HG03571 (cell line): ENCODE measurements at regions not wholly inside any gene's neighbourhood (a gene's known extent, or its start where the extent isn't known, plus 50 kb on each side); places are given as distances from the start of the nearest gene placed in this dataset.

Source experiments
- ATAC-seq: cut with Tn5 transposase; IDR thresholded peaks from one replicate; pipeline ENCODE4 v1.9.1; 2021; ENCODE audit not compliant: unreplicated experiment

GRCh38 chr7:115478426-115478825 lies 552.1 kb downstream of the TFEC start:
- no peak for ATAC-seq

GRCh38 chr7:115477193-115477651 lies 553.3 kb downstream of the TFEC start:
- no peak for ATAC-seq

DNA sequence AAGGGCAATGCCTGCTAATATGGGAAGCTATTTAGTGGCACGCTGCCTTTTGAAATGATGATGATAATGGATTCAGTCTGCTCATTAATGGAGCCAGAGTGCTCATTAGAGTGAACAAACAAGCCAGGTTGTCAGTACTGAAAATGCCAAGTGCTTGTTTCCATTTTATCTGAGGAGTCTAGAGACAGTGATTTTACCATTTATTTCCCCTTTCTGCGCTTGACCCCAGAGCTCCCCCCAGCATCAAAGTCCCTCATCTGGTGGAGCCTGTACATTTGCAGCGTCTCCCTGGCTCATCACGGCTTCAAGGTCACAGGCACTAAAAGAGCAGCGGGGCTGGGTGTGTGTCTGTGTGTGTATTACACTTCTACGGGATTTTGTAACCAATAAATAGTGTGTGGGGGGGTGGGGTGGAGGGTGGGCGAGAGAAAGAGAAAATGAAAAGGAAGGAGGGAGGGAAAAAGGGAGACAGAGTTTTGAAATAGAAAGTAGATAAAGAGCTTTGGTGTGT lies 553.8 kb downstream of the TFEC start:
- no peak for ATAC-seq

DNA sequence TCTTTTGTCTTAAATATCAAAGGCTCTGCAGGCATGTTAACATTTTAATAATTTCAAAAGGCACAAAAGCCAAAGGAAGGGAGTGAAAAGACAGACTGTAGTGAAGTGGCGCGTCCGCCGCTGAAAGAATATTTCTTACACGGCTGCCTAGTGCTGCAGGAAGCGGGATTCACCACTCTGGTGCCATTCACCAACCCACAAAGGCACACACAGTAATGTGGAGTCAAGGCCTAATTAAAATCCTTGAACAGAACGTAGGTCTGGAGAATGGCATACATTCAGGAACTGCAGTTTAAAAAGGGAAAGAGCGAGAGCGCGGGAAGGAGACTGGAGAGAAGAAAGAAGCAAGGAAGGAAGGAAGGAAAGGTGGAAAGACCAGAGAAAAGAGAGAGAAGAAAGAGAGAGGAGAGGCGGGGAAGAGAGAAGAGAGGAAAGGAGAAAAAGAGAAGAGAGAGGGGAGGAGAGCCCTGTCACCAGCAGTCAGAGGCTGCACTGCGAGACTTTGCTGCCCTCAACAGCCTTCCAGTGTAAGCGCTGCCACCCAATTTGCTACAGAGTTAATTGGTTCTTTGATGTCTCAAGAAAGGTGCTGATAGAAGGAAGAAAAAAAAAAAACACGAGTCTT lies 554.0 kb downstream of the MDFIC start:
- no peak for ATAC-seq

DNA sequence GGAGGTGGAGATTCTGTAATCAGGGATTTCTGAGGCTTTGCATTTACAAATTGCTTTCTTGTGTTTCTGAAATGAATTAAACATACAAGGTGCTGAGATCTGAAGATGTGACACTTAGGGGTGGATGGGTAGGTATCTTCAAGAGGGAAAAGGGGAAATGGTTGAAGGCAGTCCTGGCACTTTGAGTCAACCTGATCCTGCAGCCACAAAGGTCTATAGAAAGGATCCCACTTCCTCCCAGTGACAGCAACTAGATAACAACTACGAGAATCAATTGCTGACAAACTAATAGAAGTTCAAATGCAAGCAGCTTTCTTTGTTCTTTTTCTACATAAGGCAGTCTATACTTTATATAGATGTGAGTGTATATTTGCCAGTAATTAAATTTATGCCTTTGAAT lies 553.3 kb downstream of the MDFIC start:
- no peak for ATAC-seq

- no peak for ATAC-seq
Observed at GRCh38 chr7:115474137-115474536, 552.2 kb downstream of the MDFIC start.

- ATAC-seq = no peak
Observed at GRCh38 chr7:115471891-115472290, 550.0 kb downstream of the MDFIC start.

- no peak for ATAC-seq
Observed at GRCh38 chr7:115462301-115463015, 540.6 kb downstream of the MDFIC start.

DNA sequence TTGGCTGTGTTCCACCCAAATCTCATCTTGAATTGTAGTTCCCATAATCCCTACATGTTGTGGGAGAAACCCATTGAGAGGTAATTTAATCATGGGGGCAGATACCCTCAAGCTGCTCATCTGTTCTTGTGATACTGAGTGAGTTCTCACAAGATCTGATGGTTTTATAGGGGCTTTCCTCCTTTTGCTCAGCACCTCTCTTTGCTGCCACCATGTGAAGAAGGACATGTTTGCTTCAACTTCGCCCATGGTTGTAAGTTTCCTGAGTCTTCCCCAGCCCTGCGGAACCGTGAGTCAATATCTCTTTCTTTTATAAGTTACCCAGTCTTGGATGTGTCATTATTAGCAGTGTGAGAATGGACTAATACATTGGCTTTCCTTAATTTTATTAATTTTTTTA lies 527.8 kb downstream of the MDFIC start:
- no peak for ATAC-seq

DNA sequence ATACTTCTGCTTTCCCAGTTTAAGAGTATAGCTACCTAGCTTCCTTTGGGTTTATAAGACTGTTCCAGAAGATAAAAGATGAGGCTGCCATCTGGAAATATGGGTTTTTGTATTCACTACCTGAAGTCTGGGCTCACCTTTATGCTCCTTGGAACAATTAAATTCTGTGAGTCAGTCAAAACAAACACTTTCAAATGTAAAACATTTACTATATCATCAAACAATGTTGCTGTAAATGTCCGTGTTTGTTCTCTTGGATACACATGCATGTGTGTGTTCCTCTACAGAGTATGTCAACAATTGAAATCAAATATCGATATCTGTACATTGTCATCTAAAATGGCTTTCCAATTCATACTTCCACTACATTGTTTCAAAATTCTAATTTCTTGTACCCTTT lies 525.6 kb downstream of the MDFIC start:
- no peak for ATAC-seq

DNA sequence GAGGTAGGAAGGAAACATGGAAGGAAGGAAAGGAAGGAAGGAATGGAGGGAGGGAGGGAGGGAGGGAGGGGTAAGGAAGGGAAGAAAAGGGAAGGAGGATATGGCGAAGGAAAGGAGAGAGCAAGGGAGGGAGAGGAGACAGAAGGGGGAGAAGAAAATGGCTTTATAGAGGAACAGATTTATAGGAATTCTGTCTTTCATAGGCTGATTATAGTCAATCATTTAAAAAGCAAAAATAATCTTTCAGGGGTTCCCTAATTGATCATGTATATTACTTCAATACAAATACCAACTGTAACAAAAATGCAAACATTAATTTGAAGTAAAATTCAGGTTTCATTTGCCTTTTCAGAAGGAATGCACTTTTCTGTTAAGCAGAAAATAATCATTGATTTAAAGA lies 519.1 kb downstream of the MDFIC start:
- no peak for ATAC-seq

GRCh38 chr7:115435178-115435577 lies 513.3 kb downstream of the MDFIC start:
- peak; percentile 90 for ATAC-seq

- ATAC-seq = no peak
Observed at GRCh38 chr7:115429918-115430317, 508.0 kb downstream of the MDFIC start.

GRCh38 chr7:115417662-115418061 lies 495.8 kb downstream of the MDFIC start:
- ATAC-seq = no peak

- ATAC-seq = peak; percentile 93
Observed at GRCh38 chr7:115410972-115411686, 489.2 kb downstream of the MDFIC start.

GRCh38 chr7:115410434-115410820 lies 488.5 kb downstream of the MDFIC start:
- no peak for ATAC-seq

GRCh38 chr7:115409682-115410433 lies 488.0 kb downstream of the MDFIC start:
- no peak for ATAC-seq

DNA sequence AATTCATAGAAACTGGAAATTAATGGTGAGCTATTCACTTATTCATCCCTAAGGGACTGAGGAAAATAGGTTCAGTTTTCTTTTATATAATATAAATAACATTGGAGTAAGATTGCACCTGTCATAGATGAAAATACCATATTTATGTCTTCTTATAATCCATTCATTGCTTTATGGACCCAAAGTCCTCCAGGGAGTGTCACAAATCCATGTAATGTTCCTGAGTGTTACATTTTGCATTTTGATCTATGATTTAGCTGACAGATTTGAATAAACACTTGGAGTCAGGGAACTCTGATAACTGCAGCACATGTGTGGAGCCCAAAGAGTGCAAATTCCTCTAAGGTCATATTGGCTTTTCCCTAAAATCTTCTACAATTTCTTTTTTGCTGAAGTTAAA lies 484.3 kb downstream of the MDFIC start:
- no peak for ATAC-seq

DNA sequence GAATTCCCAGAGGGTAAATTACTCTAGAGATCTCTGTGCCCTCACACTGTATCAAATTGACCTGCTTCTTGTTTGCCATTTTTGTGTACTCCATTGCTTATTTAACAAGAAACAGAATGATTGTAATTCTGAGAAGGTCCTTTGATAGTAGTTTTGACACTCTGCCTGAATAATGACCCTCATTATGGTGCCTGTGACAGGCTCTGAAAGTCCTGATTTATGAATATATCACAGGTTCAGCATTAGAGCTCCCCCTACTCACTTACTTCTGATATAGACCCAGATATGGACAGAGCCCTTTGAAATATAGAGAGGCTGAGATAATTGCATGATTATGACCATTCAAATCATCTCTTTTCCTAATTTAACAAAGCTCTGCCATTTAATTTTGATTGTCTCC lies 465.2 kb downstream of the MDFIC start:
- ATAC-seq = no peak

DNA sequence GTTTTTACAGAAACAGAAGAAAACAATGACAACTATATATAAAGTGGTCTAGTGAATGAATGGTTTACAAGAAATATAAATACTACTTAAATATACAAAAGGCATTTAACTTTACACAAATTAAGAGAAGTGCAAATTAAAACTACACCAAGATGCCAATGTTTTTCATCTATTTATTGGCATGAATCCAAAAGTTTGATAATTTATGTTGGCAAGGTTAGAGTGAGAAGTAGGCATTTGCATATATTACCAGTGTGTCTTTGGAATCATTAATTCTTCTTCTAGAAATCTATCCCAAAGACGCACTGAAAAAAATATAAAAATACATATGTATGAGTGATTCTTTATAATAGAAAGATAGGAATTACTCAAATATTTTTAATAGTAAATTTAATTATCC lies 457.4 kb downstream of the MDFIC start:
- no peak for ATAC-seq

GRCh38 chr7:115368998-115369397 lies 447.1 kb downstream of the MDFIC start:
- no peak for ATAC-seq
